ENCODE measurements at regions not wholly inside any gene's neighbourhood (a gene's known extent, or its start where the extent isn't known, plus 50 kb on each side); places are given as distances from the start of the nearest gene placed in this dataset.
"Not testable (repeated sequence)": the region's sequence is repeated elsewhere in the genome, so short reads cannot be mapped to it uniquely, and the experiment has no call there.

DNA sequence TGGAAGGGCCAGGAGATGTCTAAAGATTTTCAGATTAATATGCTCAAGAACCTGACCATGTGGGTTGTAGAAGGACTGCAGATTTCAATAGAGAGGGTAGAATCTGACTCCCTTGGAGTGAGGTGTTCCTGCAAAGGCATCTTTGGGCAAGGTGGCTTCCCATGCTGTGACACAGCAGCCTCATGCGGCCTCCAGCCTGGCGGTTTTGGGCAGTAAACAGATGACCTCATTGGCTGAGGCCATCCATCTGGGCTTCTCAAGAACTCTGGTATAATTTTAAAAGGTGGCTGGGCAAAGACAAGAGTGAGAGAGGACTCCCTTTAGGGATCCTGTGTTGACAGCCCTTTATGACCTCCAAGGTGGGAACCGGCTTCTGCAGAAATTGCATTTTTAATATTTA lies 90.3 kb upstream of the ERCC6L2 start:
- no peak for DNase-seq (ENCODE audit: low read depth)

DNA sequence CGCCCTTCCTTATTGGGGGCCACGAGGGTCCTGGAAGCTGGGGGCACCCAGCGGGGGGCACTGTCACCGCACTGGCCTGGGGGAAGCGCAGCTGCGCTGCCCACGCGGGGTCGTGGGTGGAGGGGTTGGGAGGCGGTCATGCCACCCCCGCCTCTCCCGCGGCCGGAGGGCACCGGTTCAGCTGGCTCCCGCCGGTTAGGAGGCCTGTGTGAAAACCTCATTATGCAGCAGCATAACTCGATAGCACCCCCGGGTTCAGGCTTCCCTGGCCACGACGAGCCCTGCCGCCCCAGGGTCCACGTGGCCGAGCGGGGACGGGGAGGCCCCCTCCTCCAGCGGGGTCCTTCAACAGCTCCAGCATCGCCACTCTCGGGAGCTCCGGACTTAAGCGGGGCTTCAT lies 91.2 kb upstream of the ERCC6L2 start:
- DNase-seq (ENCODE audit: low read depth), result no peak

DNA sequence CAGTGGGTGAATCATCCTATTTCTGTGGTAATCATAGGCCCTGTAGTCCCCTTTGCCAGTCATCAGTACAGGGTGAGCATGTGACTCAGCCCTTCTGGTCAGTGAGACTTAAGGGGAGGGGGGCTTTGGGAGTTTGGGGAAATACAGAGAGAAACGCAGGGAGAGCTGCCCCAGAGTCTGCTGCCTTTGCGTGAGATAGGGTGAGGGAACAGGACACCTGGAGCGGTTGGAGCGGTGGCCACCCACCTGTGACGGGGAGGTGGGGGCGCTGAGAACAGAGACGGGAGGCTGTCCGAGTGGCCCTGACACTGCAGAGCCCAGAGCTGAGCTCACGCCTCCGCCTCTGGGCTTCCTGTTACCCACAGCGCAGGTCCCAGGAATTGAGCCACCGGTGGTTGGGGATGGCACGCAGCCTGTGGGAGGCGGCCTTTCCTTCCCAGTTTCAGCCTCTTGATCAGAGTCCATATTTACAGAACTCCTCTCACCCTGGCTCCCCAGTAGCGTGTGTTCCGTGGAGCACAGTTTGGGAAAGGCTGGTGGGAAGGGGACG lies 92.0 kb upstream of the ERCC6L2 start:
- DNase-seq (ENCODE audit: low read depth), result no peak

DNA sequence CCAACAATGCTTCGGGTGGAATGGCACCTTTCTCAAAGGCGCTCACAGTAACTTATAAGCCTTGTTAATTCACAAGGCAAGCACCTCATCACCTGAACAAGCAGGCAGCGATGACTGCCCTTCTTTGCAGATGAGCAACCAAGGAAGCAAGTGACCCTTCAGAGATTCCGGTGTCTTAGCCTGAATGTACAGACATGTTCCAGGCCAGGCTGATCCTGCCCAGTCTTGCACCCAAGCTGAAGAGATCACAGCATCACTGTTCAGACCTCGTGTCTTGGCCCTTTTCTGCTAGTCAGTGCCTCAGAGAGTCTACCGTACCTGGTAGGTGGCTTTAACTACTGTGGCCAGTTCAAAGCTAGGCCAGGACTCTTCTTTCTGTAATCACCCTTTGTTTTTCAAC lies 94.7 kb upstream of the ERCC6L2 start:
- no peak for DNase-seq (ENCODE audit: low read depth)

DNA sequence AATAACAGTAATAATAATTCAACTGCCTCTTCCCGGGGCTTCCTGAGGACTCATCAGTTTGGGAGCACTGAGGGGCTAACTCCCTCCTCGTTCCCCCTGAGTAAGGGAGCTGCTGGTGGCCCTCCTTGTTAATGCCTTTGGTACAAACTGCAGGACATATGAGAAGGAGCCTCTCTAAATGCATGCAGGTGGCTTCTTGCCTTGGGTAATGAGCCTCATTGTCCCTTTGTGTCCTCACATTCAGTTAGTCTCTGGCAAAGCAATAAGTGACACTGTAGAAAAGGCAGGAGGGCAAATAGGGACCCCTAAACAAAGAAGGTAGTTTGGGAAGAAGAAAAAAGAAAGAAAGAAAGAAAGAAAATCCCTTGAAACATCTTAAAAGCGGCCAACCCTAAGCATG lies 95.4 kb upstream of the ERCC6L2 start:
- no peak for DNase-seq (ENCODE audit: low read depth)

DNA sequence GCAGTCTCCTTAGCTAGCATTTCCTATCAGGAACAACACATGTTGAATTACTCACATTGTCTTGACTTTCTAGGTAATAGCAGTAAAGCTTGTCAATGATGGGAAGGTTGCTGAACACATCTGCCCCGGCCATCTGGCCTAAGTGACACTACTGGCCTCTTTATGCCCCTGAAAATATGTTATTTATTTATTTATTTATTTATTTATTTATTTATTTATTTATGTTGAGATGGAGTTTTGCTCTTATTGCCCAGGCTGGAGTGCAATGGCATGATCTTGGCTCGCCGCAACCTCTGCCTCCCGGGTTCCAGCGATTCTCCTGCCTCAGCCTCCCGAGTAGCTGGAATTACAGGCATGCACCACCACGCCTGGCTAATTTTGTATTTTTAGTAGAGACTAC lies 95.9 kb upstream of the ERCC6L2 start:
- not testable (repeated sequence) for DNase-seq (ENCODE audit: low read depth)

DNA sequence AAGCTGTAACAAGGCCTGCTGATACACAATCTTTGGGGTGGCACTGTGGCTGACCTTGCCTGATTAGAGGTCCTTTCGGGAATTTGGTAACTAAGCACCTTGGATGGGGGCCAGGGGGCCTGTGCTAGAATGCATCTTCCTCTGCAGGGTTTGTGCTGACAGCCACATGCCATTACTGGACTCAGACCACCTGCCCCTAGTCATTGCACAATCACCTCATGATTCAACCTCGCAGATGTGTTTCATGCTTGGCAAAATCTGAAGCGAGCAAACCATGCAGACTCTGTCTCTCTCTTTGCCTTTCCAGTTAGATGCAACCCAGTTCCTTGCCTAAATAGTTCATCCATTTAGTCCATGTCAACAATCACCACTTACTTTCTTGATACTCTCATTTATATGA lies 96.5 kb upstream of the ERCC6L2 start:
- DNase-seq (ENCODE audit: low read depth), result no peak

DNA sequence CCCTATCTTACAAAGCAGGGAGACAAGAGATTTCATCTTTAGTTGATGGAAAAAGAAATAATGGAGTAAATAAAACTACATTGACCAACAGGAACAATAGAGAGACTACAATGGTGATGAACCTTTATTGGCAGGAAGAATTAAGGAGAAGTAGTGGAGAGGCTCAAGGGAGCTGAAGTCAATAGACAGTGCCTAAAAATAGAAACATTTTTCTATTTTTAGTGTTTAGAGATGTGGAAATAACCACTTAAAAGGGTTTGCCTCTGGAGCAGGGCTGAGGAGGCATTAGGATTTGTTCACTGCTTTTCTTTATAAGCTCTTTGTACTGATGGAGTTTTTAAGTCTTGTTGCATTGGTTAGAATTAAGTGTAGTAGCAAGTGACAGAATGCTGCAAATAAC lies 98.4 kb upstream of the ERCC6L2 start:
- no peak for DNase-seq (ENCODE audit: low read depth)

DNA sequence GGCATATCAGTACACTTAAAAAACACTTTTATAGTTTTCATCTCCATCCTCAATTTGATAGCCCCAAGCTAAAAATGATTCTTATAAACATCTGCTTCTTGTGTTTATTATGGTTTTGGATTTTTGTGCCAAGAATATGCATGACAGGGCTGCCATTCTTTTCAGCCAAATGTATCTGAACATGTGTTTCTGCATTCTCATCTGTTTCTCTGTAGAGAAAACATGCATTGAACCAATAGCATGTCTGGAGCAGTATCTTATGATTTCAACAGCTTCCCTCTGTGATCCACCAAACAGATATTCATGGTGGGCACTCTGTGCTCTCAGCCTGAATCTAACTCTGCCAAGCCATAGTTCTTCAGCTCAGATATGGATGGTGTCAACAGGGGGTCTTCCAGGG lies 99.3 kb upstream of the ERCC6L2 start:
- no peak for DNase-seq (ENCODE audit: low read depth)

DNA sequence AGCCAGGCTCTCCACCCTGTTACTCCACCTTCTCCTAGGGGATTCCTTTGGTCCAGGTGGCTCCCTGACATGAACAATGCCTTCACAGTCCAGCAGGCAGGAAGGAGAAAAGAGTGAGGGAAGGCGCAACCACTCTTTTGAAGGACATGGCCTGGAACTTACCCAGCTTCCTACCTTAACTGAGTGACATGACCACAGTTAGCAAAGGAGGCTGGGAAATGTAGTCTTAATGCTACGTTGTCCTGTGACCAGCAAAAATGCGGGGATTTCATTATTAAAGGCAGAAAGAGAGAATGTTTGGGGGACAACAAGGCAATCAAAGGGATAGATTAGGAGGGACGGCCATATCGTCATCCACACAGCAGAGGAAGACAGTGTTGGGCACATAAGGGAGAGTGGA lies 100.3 kb upstream of the ERCC6L2 start:
- no peak for DNase-seq (ENCODE audit: low read depth)

DNA sequence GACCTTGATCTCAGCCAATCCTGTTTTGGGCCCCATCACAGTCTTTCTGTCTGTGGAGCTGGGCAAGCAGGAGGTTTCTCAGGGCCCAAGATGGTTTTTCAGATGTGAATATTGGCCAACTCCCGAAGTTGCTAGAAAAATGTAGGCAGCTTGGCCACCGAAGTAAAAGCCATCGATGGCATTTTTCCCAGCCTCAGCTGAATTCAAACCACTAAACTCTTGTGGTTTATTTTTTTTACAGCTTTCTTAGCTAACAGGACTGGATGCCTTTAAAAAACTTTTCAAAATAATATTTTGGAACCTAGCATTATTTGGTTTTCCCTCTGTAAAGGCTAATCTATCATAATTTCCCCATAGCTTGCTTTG lies 102.5 kb upstream of the ERCC6L2 start:
- no peak for DNase-seq (ENCODE audit: low read depth)

DNA sequence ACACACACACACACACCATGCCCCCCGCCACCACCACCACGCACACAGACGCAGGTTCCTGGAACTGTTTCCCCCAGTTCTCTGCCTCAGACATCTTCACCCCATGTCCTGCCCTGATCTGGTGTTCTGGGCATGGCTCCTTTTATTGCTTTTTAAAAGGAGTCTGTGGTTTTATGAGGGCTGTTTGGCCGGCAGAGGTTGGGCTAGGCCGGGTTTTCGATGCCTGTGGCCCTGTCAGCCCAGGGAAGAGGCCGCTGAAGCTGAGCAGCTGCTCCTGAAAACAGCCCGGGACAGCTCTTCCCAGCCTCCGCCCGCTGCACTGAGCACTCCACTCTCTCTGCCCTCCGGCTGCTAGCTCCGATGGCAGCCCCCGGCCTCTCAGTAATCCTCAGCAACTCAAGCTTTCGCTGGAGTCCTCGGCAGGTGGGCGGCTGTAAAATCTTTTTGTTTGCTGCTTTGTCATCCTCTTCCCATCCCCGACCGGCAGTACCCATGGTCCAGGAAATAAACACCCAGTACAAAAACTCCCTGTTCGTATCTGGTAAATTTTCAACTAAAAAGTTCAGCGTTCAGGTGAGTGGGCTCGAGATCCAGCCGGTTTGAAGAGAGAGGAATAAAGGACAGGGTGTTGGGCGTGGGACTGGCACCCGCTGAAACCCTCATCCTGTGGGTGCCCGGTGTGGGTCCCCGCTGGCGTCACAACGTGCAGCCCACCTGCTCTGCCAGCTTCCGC lies 103.0 kb upstream of the ERCC6L2 start:
- DNase-seq (ENCODE audit: low read depth), result no peak

DNA sequence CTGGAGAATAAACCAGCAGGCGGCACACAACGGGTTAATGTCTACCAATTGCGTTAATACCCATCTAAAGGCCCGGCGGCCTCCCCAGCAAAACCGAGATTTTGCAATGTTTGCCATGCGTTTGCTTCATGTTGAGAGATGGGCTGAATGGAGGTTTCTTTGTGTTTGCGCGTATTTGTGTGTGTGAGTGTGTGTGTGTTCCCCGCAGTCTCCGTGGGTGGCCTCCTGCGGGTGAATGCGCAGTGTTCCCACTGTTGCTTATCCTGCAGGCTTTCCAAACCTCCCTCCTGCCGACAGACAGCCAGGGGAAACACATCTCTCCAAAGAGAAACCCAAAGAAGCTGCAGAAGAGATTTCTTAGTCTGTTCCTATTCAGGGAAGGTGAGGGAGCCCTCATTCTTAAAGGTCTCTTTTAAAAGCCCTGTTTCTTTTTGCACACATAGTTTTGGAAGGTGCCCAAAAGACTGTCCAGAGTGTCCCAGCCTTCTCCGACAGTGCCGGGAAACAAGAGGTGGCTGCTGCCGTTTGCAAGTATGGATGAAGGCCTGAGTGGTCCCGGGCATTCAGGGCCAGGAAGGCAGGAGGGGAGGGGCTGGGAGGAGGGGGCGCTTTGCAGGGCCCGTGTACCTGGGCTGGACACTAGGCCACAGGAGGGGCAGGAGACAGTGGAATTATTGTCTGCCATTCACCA lies 103.8 kb upstream of the ERCC6L2 start:
- DNase-seq (ENCODE audit: low read depth), result no peak

DNA sequence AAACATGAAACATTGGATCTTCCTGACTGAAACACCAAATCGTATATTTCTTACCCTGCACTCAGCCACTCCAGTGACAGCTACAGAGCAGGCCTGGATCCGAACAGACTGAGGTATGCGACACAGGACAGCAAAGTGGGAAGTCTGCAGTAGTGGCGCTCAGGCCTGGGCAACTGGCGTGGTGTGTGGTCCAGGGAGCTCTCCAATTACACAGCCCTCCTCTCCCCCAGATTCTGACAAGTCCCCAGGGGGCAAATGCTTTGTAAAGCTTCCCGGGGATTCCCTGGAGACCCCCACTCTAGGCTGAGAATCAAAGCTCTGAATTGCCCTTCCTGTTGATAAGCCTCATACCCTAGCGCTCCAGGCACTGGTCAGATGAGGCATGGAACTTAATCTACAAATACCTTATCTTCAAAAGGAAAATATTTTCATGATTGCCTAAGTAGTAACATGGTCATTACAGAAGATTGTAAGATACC lies 104.8 kb upstream of the ERCC6L2 start:
- DNase-seq (ENCODE audit: low read depth), result no peak

DNA sequence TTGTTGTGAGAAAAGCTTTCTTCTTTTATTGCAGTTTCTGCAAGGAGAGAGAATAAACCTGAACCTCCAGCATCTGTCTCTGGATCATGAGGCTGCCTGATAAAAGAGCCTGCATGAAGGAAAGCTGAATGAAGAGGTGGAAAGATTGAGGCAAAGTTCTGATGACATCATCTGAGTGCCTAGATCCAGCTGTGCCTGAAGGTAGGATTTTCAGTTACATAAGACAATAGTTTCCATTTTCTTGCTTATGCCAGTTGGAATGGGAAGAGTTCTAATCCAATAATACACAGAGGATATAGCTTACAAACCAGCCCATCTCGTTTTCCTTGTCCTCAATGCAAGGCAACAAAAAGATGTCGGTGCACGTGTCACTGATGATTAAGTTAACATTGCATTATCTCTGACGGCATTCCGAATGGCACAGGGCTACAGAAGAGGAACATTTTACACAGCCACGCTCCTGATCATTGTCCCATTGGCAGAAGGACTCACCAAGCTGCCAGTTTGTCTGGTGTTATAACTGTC lies 105.5 kb upstream of the ERCC6L2 start:
- no peak for DNase-seq (ENCODE audit: low read depth)

DNA sequence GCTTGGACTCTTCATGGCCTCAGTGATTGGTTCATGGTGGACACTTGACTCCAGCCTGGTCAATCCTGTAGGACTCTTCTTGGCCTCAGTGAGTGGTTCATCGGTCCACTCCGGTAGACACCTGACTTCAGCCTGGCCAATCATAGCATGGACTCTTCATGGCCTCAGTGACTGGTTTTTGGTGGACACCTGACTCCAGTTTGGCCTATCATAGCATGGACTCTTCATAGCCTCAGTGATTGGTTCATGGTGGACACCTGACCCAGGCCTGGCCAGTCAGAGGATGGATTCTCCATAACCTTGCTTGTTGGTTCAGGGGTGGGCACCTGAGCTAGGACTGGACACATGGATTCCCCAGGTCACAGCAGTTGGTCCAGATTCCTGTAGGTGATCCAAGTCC lies 106.0 kb upstream of the ERCC6L2 start:
- no peak for DNase-seq (ENCODE audit: low read depth)

DNA sequence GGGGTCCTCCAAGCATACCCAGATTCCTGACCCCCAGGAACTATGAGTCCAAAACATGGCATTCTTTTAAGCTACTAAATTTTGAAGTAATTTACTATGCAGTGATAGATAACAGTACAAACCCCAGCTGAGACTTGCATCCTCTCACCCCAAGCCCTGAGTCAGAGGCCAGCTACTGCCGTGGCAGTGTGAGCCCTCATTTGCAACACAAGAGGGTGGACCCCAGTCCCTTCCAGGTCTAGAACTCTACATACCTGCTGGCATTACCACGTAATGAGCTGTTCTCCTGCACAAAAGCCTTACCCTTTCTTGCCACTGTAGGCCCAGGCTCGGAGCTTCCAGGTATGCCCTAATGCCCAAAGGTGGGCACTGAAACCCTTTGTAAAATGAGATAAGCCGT lies 108.6 kb upstream of the ERCC6L2 start:
- DNase-seq (ENCODE audit: low read depth), result no peak

DNA sequence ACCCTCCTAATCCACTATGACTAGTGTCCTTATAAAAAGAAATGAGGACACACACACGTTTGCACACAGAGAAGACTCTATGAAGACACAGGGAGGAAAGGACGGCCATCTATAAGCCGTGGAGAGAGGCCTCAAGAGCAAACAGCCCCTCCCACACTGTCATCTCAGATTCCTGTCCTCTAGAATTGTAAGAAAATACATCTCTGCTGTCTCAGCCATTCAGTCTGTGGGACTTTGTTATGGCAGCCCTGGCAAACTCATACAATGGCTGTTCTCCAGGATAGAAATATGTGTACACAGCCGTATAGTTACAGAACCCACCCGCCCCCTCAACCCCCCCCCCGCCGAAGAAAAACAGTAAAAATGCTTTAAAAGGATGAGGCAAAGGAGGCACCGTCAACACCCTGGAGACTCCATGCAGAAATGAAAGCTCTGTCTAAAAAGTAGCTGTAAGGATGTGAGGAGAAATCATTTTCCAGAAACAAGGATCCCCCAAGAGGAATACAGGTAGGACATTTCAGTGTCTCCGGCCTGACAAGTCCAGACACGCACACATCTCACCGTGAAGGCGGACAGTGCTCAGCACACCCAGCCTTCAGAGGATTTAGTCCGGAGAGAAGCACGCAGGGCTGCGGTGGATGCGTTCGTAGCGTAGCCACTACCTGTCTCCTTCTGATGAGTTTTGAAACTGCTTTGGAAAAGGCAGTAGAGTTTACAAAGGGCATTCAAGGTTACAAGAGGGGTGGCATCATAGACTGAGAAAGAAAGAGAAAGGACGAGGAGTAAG lies 110.8 kb upstream of the ERCC6L2 start:
- no peak for DNase-seq (ENCODE audit: low read depth)

DNA sequence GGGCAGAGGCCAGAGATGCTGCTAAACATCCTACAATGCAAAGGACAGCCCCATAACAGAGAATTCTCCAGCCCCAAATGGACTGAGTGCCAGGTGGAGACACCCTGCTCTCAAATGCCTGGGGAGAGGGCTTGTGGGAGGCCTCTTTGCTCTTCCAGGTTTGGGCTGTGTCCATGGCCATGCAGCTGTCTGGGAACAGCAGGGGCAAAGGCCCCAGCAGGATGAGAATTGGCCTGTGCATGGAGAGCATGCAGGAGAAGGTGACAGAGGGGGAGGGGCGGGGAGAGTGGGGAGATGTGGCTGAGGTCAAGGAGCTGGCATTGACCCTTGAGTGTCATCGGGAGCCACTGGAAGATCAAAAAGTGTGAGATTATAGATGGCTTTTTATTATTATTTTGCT lies 111.5 kb upstream of the ERCC6L2 start:
- DNase-seq (ENCODE audit: low read depth), result no peak

DNA sequence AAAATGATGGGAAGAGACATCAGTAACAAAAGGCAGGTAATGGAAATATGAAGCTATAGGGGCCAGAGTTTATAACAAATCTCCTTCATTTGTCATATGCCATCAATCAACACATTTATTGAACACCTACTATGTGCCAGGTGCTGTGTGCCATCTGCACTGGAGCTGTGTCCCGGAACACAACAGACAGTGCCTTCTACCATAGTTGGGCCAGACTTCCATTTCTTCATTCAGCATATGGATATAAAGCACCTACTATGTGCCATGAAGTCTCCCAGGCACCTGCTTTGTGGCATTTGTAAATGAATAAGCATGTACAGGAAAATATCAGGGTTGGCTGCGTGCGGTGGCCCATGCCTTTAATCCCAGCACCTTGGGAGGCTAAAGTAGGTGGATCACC lies 112.5 kb upstream of the ERCC6L2 start:
- no peak for DNase-seq (ENCODE audit: low read depth)

DNA sequence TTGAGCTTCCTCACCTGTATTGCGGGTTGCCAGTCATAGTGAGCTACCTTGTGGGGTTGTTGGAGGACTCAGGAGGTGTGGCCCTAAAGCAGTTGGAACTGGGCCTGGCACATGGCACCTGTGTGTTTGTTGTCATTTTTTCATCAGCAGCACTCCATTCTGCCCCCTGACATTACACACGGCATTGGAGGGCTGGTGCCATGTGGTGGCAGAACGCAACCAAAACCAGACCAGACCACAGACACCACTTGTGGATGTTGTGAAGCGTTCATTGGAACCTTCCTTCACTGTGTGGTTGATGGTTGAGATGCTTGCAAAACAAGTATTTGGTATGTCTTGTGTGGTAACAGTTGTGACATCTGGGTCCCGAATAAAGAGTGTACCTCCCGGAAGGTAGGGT lies 113.2 kb upstream of the ERCC6L2 start:
- DNase-seq (ENCODE audit: low read depth), result no peak

DNA sequence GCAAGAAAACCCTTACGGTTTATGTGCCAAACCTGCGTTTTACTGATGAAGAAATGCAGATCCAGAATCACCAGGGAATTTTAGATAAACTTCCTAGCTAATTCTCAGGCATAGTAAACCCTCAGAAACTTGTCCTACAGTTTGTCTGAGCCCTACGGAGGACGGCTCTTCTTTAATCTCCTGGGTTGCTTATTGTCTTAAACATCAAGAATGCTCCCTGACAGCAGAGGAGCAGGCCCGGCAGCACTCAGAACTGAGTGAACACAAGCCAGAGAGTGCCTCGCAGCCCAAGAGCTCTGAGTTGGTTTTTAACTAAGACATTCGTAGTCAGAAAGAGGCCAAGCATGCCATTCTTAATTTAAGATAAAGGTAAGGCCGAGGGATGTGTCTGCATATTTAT lies 114.7 kb upstream of the ERCC6L2 start:
- no peak for DNase-seq (ENCODE audit: low read depth)

DNA sequence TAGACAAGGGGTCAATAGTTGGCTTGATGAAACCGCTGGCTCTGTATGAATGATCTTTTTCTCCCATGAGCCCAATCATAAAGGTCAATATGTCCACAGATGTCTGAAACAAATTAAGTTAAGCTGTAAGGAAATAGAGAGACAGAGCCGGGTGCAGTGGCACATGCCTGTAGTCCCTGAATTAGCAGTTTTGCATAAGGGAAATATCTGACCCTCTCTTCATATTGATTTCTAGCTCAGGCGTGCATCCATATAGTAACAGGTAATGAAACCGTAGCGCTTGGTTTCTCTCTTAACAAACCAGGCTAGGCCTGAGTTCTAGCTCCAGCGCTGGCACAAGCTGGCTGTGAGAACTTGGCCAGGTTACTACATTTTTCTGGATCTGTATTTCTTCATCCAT lies 118.1 kb upstream of the ERCC6L2 start:
- DNase-seq (ENCODE audit: low read depth), result no peak
